Heart left ventricle (tissue), 16 donors: ENCODE measurements at regions not wholly inside any gene's neighbourhood (a gene's known extent, or its start where the extent isn't known, plus 50 kb on each side); places are given as distances from the start of the nearest gene placed in this dataset.
"Not testable (repeated sequence)": the region's sequence is repeated elsewhere in the genome, so short reads cannot be mapped to it uniquely, and the experiment has no call there.

Experiments
- ATAC-seq, 4 donors: fragments of 200-7000 bp; cut with Tn5 transposase; one replicate each; pipeline ENCODE4 v1.9.1; 2020 to 2022; ENCODE audit warnings: moderate library complexity in 4 of 4, mild to moderate bottlenecking in 3 of 4, moderate number of reproducible peaks in 1 of 4
- DNase-seq, 5 donors: peaks; one replicate each; pipeline ENCODE4 v3.0.0-alpha.2; 2020
- H3K27ac ChIP-seq, 12 donors: fragments of 200-600 bp; sonication (generic) in 4 of 12; one replicate each; pipeline versions ENCODE4 v1.5.0 to v1.8.0; 2016 to 2022; ENCODE audit warnings: mild to moderate bottlenecking in 2 of 12
- H3K27me3 ChIP-seq, 9 donors: fragments of 200-600 bp; sonication (generic) in 2 of 9; one replicate each; pipeline versions ENCODE4 v1.5.1 to v1.8.0; 2016 to 2022; ENCODE audit warnings: mild to moderate bottlenecking in 3 of 9
- H3K36me3 ChIP-seq, 9 donors: fragments of 200-600 bp; sonication (generic) in 2 of 9; one replicate each; pipeline versions ENCODE4 v1.5.0 to v1.8.0; 2018 to 2022; ENCODE audit warnings: mild to moderate bottlenecking in 2 of 9
- H3K4me1 ChIP-seq, 12 donors: fragments of 200-600 bp; sonication (generic) in 4 of 12; one replicate each; pipeline versions ENCODE4 v1.5.0 to v1.8.0; 2016 to 2022; ENCODE audit warnings: mild to moderate bottlenecking in 3 of 12
- H3K4me3 ChIP-seq, 12 donors: fragments of 200-600 bp; sonication (generic) in 4 of 12; one replicate each; pipeline versions ENCODE4 v1.5.0 to v1.8.0; 2017 to 2022; ENCODE audit warnings: mild to moderate bottlenecking in 9 of 12, moderate library complexity in 4 of 12
- H3K9me3 ChIP-seq, 12 donors: fragments of 200-600 bp; sonication (generic) in 4 of 12; one replicate each; pipeline versions ENCODE4 v1.5.0 to v1.8.0; 2016 to 2022; ENCODE audit warnings: mild to moderate bottlenecking in 1 of 12
- CTCF ChIP-seq, 12 donors: fragments of 200-600 bp; sonication (generic) in 4 of 12; IDR thresholded peaks; one replicate each; pipeline versions ENCODE4 v1.5.0 to v1.8.0; 2018 to 2022; ENCODE audit warnings: antibody characterized with exemption in 12 of 12, mild to moderate bottlenecking in 5 of 12
- POLR2A ChIP-seq, 2 donors: fragments of 450-650 bp; IDR thresholded peaks; one replicate each; pipeline ENCODE4 v1.6.1; 2017; ENCODE audit warnings: antibody characterized with exemption in 2 of 2, mild to moderate bottlenecking in 2 of 2, moderate library complexity in 2 of 2
- WGBS, 4 donors: extraction: QIAGEN DNeasy Blood & Tissue Kit in 2 of 4; methylation state at CpG; one replicate each; pipeline versions ENCODE4 v1.1.5 to v1.1.7; 2013 to 2018; 5-methylcytosine and 5-hydroxymethylcytosine counted together
- intact Hi-C, 10 donors: fragments of 100-400 bp; cut with DNase I; formaldehyde crosslinking; loops; one replicate each; pipeline versions ENCODE4 v1.11.1 to v1.14.2; 2022
- donor health status: ischemic (EF 13 %, LVEDD 7.1; RV severe dilation, severe dysfunction).
- donor health status: healthy with polysubstance abuse.
- donor health status: DM: no; HTN: yes; CAD: no.
- donor health status: DM: no; HTN: no; CAD: no.
- donor health status: ischemic (EF 25% LVEDD 6.9; RV normal size, moderate dysfunction).
- donor health status: ischemic (EF 25% LVEDD 5.7; RV mildly dilated, moderate dysfunction).
- donor health status: healthy.
- donor health status: DM: yes; HTN: yes; CAD: no.
- donor health status: ischemic (EF 35%, LVEDD 5.7; RV mildly dilated, moderate dysfunction).
- donor health status: nonischemic (EF 11% LVEDD 7.7; RV severe dilation, severe dysfunction).
- donor health status: DM: yes; HTN: yes; CAD: no.
- donor health status: PGD.
- donor health status: ischemic (EF 29% LVEDD 5.4; RV normal size, mild dysfunction).
- donor health status: nonischemic (EF 23%, LVEDD 6.1; RV moderate dilation, normal function).

GRCh38 chr12:84157170-84157569 lies 755.4 kb downstream of the SLC6A15 start:
- Histone ChIP-seq H3K4me1 (no peaks in the 10 kb centered on the region), H3K4me3 (no peak overlapping the region), H3K27ac (no peak overlapping the region), H3K9me3 (peaks cover 0 to 6% (median 0%) of the 10 kb centered on the region in 12 donors), H3K27me3 (no peaks in the 10 kb centered on the region), H3K36me3 (no peaks in the 10 kb centered on the region)
- TF ChIP-seq POLR2A (IDR thresholded peaks at IDR 0.05) = no peak
- TF ChIP-seq CTCF (IDR thresholded peaks at IDR 0.05) = no peak
- intact Hi-C loops = no loop called here
- DNase-seq = no peak
- 59 to 62% (median 60%) methylated on average over 1 of the region's 1 CpG for WGBS, 4 donors
- ATAC-seq = no peak

GRCh38 chr12:84154991-84155930 lies 757.3 kb downstream of the SLC6A15 start:
- DNase-seq, H3K4me3 ChIP-seq, ATAC-seq, H3K27me3 ChIP-seq, H3K4me1 ChIP-seq, H3K9me3 ChIP-seq, H3K36me3 ChIP-seq, intact Hi-C loops, H3K27ac ChIP-seq: not testable (repeated sequence)
- 90 to 94% (median 93%) methylated on average over 23 to 30 of the region's 30 CpGs for WGBS, 4 donors

GRCh38 chr12:84154439-84154990 lies 758.1 kb downstream of the SLC6A15 start:
- H3K36me3 ChIP-seq, H3K4me1 ChIP-seq, H3K27ac ChIP-seq, H3K9me3 ChIP-seq, H3K4me3 ChIP-seq, H3K27me3 ChIP-seq, intact Hi-C loops, DNase-seq, ATAC-seq: not testable (repeated sequence)
- WGBS, 4 donors = 83 to 90% (median 86%) methylated on average over 15 of the region's 15 CpGs

GRCh38 chr12:84150201-84150600 lies 762.4 kb downstream of the SLC6A15 start:
- H3K4me3 ChIP-seq = no peak overlapping the region
- H3K36me3 ChIP-seq = no peaks in the 10 kb centered on the region
- DNase-seq (no peak), ATAC-seq (no peak)
- peaks cover 0 to 16% (median 0%) of the 10 kb centered on the region in 12 donors for H3K9me3 ChIP-seq
- 65 to 74% (median 69%) methylated on average over 3 of the region's 3 CpGs for WGBS, 4 donors
- no peak overlapping the region for H3K27ac ChIP-seq
- intact Hi-C loops = no loop called here
- H3K4me1 ChIP-seq = no peaks in the 10 kb centered on the region
- H3K27me3 ChIP-seq = no peaks in the 10 kb centered on the region
- no peak for TF ChIP-seq POLR2A (IDR thresholded peaks at IDR 0.05)
- TF ChIP-seq CTCF (IDR thresholded peaks at IDR 0.05) = no peak

GRCh38 chr12:84148335-84148734 lies 764.3 kb downstream of the SLC6A15 start:
- no peak for TF ChIP-seq POLR2A (IDR thresholded peaks at IDR 0.05)
- TF ChIP-seq CTCF (IDR thresholded peaks at IDR 0.05) = no peak
- Histone ChIP-seq H3K4me3 (no peak overlapping the region), H3K27ac (no peak overlapping the region), H3K27me3 (no peaks in the 10 kb centered on the region), H3K36me3 (no peaks in the 10 kb centered on the region), H3K9me3 (peaks cover 0 to 16% (median 0%) of the 10 kb centered on the region in 12 donors), H3K4me1 (no peaks in the 10 kb centered on the region)
- 87 to 93% (median 87%) methylated on average over 2 to 3 of the region's 3 CpGs for WGBS, 4 donors
- no peak for DNase-seq
- no peak for ATAC-seq
- intact Hi-C loops = no loop called here
